B cell (primary cell): ENCODE measurements at regions not wholly inside any gene's neighbourhood (a gene's known extent, or its start where the extent isn't known, plus 50 kb on each side); places are given as distances from the start of the nearest gene placed in this dataset.
"Not testable (repeated sequence)": the region's sequence is repeated elsewhere in the genome, so short reads cannot be mapped to it uniquely, and the experiment has no call there.

Experiments used
- ATAC-seq: fragments of 200-7000 bp; cut with Tn5 transposase; one replicate; pipeline ENCODE4 v1.10.0; 2021; ENCODE audit warnings: low read depth, mild to moderate bottlenecking, moderate number of reproducible peaks, moderate library complexity
- CTCF ChIA-PET: fragments of 350-600 bp; sonication (Branson Sonifier 250); formaldehyde crosslinking; loops from one replicate; lab custom pipeline; 2021; ENCODE audit warnings: antibody characterized with exemption, inconsistent platforms; lab: Charles Lee
- POLR2A ChIA-PET: fragments of 350-600 bp; sonication (Branson Sonifier 250); formaldehyde crosslinking; loops from one replicate; lab custom pipeline; 2021; ENCODE audit warnings: antibody characterized with exemption; lab: Charles Lee
- DNase-seq: peaks from one replicate; pipeline ENCODE4 v3.0.0; 2013
- H2AFZ ChIP-seq: 2 replicates; pipeline ENCODE4 v1.6.1; 2012; ENCODE audit warnings: mild to moderate bottlenecking, low read depth, low read length; ENCODE audit not compliant: insufficient read depth, poor library complexity, severe bottlenecking
- H3K27ac ChIP-seq, 2 donors: 1 replicate in 1 of 2; 2 replicates in 1 of 2; pipeline ENCODE4 v1.5.1; 2012 to 2013; ENCODE audit warnings: low read length in 2 of 2, mild to moderate bottlenecking in 2 of 2, moderate library complexity in 1 of 2
- H3K27me3 ChIP-seq, 4 experiments: fragments of 200-600 bp in 1 of 4; sonication (generic) in 1 of 4; replicated peaks in 1 of 4; 1 replicate in 2 of 4; 2 replicates in 2 of 4; pipeline versions ENCODE4 v1.6.1 to v1.7.0; 2013 to 2016; ENCODE audit warnings: low read length in 3 of 4, mild to moderate bottlenecking in 2 of 4, mixed read lengths in 1 of 4, moderate library complexity in 1 of 4; ENCODE audit not compliant: insufficient read depth in 4 of 4, control insufficient read depth in 3 of 4; ENCODE audit errors: control extremely low read depth in 1 of 4
- H3K36me3 ChIP-seq, 2 experiments: replicated peaks in 1 of 2; 1 replicate in 1 of 2; 2 replicates in 1 of 2; pipeline versions ENCODE4 v1.6.1 to v1.7.1; 2013; ENCODE audit warnings: low read length in 1 of 2; ENCODE audit not compliant: insufficient read depth in 2 of 2, control insufficient read depth in 1 of 2; ENCODE audit errors: control extremely low read depth in 1 of 2, extremely low read depth in 1 of 2
- H3K4me1 ChIP-seq, 2 donors: fragments of 200-600 bp in 1 of 2; sonication (generic) in 1 of 2; 1 replicate in 1 of 2; 2 replicates in 1 of 2; pipeline versions ENCODE4 v1.5.1 to v1.6.1; 2013 to 2017; ENCODE audit warnings: low read length in 2 of 2; ENCODE audit not compliant: control insufficient read depth in 2 of 2, insufficient read depth in 2 of 2
- H3K4me2 ChIP-seq: replicated peaks from 2 replicates; pipeline ENCODE3; 2012; ENCODE audit warnings: mild to moderate bottlenecking, low read depth, low read length; ENCODE audit not compliant: poor library complexity, severe bottlenecking
- H3K4me3 ChIP-seq, 5 experiments: fragments of 200-600 bp in 1 of 5; sonication (generic) in 1 of 5; 1 replicate in 3 of 5; 2 replicates in 2 of 5; pipeline versions ENCODE4 v1.5.1 to v1.7.0; 2011 to 2016; ENCODE audit warnings: low read length in 4 of 5, mild to moderate bottlenecking in 4 of 5, low read depth in 2 of 5, control low read depth in 1 of 5, moderate library complexity in 1 of 5; ENCODE audit not compliant: insufficient read depth in 1 of 5; ENCODE audit errors: control extremely low read depth in 1 of 5, extremely low read depth in 1 of 5
- H3K79me2 ChIP-seq: fragments of 200-600 bp; sonication (generic); one replicate; pipeline ENCODE4 v1.6.0; 2016; ENCODE audit warnings: low read length; ENCODE audit not compliant: control insufficient read depth, insufficient read depth
- H3K9ac ChIP-seq: fragments of 200-600 bp; sonication (generic); 2 replicates; pipeline ENCODE4 v1.6.1; 2017; ENCODE audit warnings: mild to moderate bottlenecking, low read length, moderate library complexity
- H3K9me3 ChIP-seq, 3 donors: one replicate each; pipeline versions ENCODE4 v1.6.1 to v1.7.1; 2013; ENCODE audit warnings: low read length in 2 of 3; ENCODE audit not compliant: control insufficient read depth in 2 of 3, insufficient read depth in 1 of 3; ENCODE audit errors: control extremely low read depth in 1 of 3
- H4K20me1 ChIP-seq: 2 replicates; pipeline ENCODE4 v1.6.0; 2012; ENCODE audit warnings: mild to moderate bottlenecking, low read length; ENCODE audit not compliant: insufficient read depth, control insufficient read depth, poor library complexity, severe bottlenecking
- H3K27ac Mint-ChIP-seq: one replicate; pipeline ENCODE4 v1.8.0; 2021; ENCODE audit warnings: mixed read lengths
- H3K27me3 Mint-ChIP-seq: one replicate; pipeline ENCODE4 v1.8.0; 2021; ENCODE audit warnings: mixed read lengths
- H3K4me1 Mint-ChIP-seq: one replicate; pipeline ENCODE4 v1.8.0; 2021; ENCODE audit warnings: mixed read lengths
- H3K4me3 Mint-ChIP-seq: one replicate; pipeline ENCODE4 v1.8.0; 2021; ENCODE audit warnings: mixed read lengths
- H3K9me3 Mint-ChIP-seq: one replicate; pipeline ENCODE4 v1.8.0; 2022; ENCODE audit warnings: mixed read lengths; ENCODE audit not compliant: insufficient read depth
- EZH2 ChIP-seq: IDR thresholded peaks from 2 replicates; pipeline ENCODE4 v1.6.1; 2012; ENCODE audit warnings: borderline replicate concordance, low read depth, mild to moderate bottlenecking, moderate library complexity, low read length; ENCODE audit not compliant: insufficient read depth, poor library complexity, severe bottlenecking
- whole genome bisulfite sequencing: methylation state at CpG from one replicate; pipeline ENCODE4 v1.1.5; 2013; ENCODE audit warnings: missing lambda C conversion rate; ENCODE audit not compliant: insufficient coverage; 5-methylcytosine and 5-hydroxymethylcytosine counted together
- intact Hi-C: fragments of 100-400 bp; cut with micrococcal nuclease; formaldehyde crosslinking; loops from one replicate; pipeline ENCODE4 v1.10.0; 2022
- TF ChIP-seq, protein P1 (sequence below): fragments of 200-600 bp; IDR thresholded peaks from one replicate; pipeline ENCODE4 v1.8.0; 2022; ENCODE audit warnings: antibody characterized with exemption, mild to moderate bottlenecking

GRCh38 chr6:775863-776262 is 82.9 kb upstream of the EXOC2 start:
- H3K27ac ChIP-seq = no peak overlapping the region
- no peaks in the 10 kb centered on the region for H3K4me1 ChIP-seq
- WGBS = 89% methylated on average over 3 of the region's 5 CpGs
- Mint-ChIP-seq H3K27ac (no peak overlapping the region), H3K4me1 (no peaks in the 10 kb centered on the region), H3K4me3 (no peak overlapping the region), H3K27me3 (peaks cover 57% of the 10 kb centered on the region), H3K9me3 (peaks cover 8% of the 10 kb centered on the region)
- no peak for TF ChIP-seq EZH2
- TF ChIP-seq, protein P1, sequence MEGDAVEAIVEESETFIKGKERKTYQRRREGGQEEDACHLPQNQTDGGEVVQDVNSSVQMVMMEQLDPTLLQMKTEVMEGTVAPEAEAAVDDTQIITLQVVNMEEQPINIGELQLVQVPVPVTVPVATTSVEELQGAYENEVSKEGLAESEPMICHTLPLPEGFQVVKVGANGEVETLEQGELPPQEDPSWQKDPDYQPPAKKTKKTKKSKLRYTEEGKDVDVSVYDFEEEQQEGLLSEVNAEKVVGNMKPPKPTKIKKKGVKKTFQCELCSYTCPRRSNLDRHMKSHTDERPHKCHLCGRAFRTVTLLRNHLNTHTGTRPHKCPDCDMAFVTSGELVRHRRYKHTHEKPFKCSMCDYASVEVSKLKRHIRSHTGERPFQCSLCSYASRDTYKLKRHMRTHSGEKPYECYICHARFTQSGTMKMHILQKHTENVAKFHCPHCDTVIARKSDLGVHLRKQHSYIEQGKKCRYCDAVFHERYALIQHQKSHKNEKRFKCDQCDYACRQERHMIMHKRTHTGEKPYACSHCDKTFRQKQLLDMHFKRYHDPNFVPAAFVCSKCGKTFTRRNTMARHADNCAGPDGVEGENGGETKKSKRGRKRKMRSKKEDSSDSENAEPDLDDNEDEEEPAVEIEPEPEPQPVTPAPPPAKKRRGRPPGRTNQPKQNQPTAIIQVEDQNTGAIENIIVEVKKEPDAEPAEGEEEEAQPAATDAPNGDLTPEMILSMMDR = no peak
- no peaks in the 10 kb centered on the region for H4K20me1 ChIP-seq
- no peaks in the 10 kb centered on the region for H3K9me3 ChIP-seq
- intact Hi-C loops = no loop called here
- DNase-seq = no peak
- no peak overlapping the region for H2AFZ ChIP-seq
- ATAC-seq = no peak
- H3K27me3 ChIP-seq = no peaks in the 10 kb centered on the region
- H3K36me3 ChIP-seq = no peaks in the 10 kb centered on the region
- ChIA-PET CTCF (no interaction called here), POLR2A (no interaction called here)
- H3K4me3 ChIP-seq = no peak overlapping the region
- H3K79me2 ChIP-seq = no peaks in the 10 kb centered on the region
- H3K4me2 ChIP-seq = no peak overlapping the region
- H3K9ac ChIP-seq = no peak overlapping the region

DNA sequence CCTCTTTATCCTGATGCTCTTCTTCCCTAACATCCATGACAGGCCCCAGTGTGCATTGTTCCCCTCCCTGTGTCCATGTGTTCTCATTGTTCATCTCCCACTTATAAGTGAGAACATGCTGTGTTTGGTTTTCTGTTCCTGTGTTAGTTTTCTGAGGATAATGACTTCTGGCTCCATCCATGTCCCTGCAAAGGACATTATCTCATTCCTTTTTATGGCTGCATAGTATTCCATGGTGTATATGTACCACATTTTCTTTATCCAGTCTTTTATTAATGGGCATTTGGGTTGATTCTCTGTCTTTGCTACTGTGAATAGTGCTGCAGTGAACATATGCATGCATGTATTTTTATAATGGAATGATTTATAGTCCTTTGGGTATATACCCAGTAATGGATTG is 78.7 kb upstream of the EXOC2 start:
- ATAC-seq, H3K9ac ChIP-seq, DNase-seq, H3K4me1 Mint-ChIP-seq, H3K27me3 ChIP-seq, H3K4me1 ChIP-seq, H3K4me3 ChIP-seq, H2AFZ ChIP-seq, POLR2A ChIA-PET, CTCF ChIA-PET, H4K20me1 ChIP-seq, H3K4me2 ChIP-seq, H3K27ac ChIP-seq, H3K4me3 Mint-ChIP-seq, intact Hi-C loops, H3K9me3 ChIP-seq, H3K27ac Mint-ChIP-seq, H3K9me3 Mint-ChIP-seq, H3K36me3 ChIP-seq, H3K79me2 ChIP-seq: not testable (repeated sequence)
- H3K27me3 Mint-ChIP-seq = peaks cover 49% of the 10 kb centered on the region
